HG03060 (cell line): ENCODE measurements at regions not wholly inside any gene's neighbourhood (a gene's known extent, or its start where the extent isn't known, plus 50 kb on each side); places are given as distances from the start of the nearest gene placed in this dataset.
"Not testable (repeated sequence)": the region's sequence is repeated elsewhere in the genome, so short reads cannot be mapped to it uniquely, and the experiment has no call there.

Source experiments
- ATAC-seq: cut with Tn5 transposase; IDR thresholded peaks from one replicate; pipeline ENCODE4 v1.9.1; 2021; ENCODE audit warnings: low read depth, moderate number of reproducible peaks; ENCODE audit not compliant: unreplicated experiment

GRCh38 chr9:86997156-86997555 lies 49.9 kb upstream of the GAS1 start:
- ATAC-seq: no peak

DNA sequence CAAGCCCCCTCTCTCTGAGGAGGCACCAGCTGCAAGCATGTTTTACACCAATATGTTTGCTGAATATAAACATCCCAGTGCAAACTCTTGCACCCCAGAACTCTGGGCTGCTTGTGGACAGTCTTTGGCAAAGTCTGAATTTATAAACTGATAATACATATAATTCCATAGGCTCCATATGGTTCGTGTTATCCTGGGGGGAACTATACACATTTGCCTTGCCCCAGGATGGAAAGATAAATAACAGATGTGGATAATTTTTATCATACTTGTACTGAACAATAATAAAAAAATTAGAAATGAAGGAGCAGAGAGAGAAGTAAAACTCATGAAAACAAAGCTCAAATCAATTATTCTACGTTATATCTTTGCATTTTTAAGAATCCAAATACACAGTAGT lies 50.6 kb upstream of the GAS1 start:
- no peak for ATAC-seq

DNA sequence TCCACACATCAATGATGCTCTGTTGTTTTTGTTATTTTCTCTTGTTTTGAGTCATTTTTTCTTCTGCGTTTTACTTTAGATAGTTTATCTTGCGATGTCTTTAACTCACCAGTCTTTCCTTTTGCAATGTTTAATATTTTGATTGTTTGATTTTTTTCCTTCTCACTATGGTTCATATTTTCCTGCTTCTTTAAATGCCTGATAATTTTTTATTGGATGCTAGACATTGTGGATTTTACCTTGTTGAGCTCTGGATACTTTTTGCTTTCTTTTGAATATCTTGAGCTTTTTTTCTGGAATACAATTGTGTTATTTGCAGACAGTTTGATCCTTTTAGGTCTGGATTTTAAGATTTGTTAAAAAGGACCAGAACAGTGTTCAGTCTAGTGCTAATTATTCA lies 55.2 kb upstream of the GAS1 start:
- ATAC-seq: no peak

- ATAC-seq: no peak
Observed at GRCh38 chr9:87004016-87004415, 56.7 kb upstream of the GAS1 start.

DNA sequence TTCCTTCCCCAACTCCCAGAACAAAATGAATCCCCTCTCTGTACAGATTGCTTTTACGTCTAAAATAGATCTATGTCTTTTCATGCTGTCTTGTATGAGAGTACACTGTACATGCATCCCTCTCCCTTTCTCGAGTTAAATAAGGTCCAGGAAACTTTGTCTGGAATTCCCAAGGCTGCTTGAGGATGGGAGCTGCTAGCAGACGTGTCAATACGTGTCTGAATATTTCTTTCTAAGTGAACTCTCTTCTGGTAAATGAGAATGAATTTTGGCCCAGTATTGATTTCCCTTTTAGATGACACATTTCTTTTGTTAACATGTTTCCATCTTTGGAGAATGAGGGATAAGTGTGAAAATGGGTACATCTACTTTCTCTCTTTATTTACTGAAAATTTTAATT lies 59.6 kb upstream of the GAS1 start:
- ATAC-seq: no peak

DNA sequence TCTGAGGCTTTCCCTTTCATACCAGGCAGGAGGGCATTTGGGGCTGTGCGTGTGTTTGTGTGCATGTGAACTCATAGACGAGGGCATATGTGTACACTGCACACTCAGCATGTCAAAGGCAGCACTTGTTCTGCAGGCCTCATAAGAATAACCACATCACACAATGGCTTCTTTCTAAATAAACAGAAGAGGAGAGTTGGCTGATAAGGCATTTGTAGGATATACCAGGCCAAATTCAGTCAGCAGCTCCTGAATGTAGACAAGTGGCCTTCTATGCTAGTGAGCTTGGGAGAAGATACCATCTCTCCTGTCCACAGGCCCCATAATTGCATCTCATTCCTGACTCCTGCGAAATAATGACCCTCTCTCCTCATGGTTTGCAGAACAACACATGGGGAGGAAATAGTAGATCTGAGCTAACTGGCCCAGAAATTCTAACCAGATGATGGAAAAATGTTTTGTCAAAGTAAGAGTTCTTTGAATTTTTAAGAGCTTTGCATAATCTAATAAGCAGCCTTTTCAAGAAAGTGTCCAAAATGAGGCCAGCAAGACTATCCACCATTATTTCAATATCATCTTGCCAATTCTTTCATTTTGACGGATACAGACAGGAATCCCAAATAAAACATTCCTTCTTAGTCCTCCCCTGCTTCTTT lies 60.5 kb upstream of the GAS1 start:
- ATAC-seq: no peak

DNA sequence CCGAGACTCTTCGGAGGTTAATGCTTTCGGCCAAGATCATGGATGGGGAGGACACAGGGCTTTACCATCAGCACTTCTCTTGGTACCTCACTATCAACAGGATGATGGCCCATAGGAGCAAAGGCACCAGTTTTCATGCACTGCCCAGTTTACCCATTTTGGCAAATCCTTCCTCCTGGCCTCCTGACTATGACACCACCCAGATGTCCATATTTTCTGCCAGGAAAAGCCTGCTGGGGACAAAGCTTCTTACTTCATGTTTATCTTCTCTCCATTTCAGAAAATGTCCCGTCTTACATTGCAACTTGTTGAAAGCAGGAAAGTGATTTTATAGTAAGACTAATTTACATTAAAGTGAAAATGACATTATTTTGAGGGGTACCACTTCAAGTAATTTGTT lies 61.4 kb upstream of the GAS1 start:
- ATAC-seq: no peak

- ATAC-seq: no peak
Observed at GRCh38 chr9:87010626-87011025, 63.3 kb upstream of the GAS1 start.

GRCh38 chr9:87011551-87011950 lies 64.2 kb upstream of the GAS1 start:
- ATAC-seq: no peak

DNA sequence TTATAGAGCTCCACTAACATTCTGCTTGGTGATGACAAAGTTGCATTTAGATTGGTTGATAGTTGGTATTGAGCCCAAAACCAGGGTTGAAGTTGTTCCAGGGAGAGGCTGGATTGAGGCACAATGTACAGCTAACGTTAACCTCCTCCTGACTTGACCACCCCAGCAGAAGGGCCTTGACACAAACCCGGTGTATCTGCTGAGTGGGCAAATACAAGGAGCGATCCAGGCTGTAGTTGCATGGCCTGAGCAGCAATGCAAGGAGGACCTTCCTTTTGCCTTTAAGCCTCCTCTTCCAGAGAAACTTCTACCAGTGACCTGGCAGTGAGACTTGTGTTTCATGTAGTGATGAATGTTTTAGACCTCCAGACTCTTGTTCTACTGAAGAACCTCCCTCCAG lies 66.2 kb upstream of the GAS1 start:
- no peak for ATAC-seq

DNA sequence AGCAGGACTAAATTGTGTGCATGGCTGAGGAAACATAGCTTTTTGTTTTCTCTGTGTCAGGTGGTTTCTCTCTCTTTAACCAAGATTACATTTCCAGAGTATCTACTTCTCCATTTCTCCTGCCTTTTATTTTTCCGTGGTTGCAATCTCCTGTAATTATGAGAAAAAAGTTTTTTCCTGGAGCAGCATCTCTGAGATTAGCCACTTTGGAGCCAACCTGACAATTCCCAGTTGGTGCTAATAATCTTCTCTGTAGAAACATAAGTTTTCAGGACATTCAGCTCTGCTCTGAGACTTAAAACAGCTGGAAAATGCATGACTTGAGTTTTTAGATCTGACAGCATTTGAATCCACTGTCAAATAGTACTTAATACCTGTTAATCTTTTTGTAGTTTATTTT lies 67.1 kb upstream of the GAS1 start:
- ATAC-seq: no peak

GRCh38 chr9:87016681-87017080 lies 69.4 kb upstream of the GAS1 start:
- ATAC-seq: no peak

- no peak for ATAC-seq
Observed at GRCh38 chr9:87020169-87020950, 73.1 kb upstream of the GAS1 start.

DNA sequence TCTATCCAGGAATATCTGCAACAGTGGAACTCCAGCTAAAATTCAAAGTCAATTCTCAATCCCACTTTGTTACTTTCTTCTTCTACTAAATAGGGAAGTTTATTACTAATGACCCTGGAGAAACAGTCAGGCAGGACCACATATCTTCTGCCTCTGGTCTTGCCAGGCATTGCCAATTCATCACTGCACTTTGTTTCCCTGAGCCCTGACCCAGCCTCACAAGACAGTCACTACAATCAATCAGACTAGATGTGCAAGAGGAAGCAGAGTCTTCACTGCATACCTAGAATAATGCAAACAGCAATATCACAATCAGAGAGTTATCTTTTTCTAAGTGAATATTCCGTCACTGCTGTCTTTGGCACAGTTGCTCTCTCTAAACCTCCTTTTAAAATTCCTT lies 74.9 kb upstream of the GAS1 start:
- no peak for ATAC-seq

GRCh38 chr9:87026204-87026603 lies 78.9 kb upstream of the GAS1 start:
- ATAC-seq: no peak

DNA sequence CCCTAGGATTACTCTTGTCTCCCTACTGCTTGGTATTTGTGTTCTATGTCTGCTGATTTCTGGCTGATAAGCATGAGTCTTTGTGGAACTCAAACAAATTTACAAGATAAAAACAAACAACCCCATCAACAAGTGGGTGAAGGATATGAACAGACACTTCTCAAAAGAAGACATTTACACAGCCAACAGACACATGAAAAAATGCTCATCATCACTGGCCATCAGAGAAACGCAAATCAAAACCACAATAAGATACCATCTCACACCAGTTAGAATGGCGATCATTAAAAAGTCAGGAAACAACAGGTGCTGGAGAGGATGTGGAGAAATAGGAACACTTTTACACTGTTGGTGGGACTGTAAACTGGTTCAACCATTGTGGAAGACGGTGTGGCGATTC lies 81.5 kb upstream of the GAS1 start:
- not testable (repeated sequence) for ATAC-seq

- ATAC-seq: no peak
Observed at GRCh38 chr9:87029905-87030304, 82.6 kb upstream of the GAS1 start.

DNA sequence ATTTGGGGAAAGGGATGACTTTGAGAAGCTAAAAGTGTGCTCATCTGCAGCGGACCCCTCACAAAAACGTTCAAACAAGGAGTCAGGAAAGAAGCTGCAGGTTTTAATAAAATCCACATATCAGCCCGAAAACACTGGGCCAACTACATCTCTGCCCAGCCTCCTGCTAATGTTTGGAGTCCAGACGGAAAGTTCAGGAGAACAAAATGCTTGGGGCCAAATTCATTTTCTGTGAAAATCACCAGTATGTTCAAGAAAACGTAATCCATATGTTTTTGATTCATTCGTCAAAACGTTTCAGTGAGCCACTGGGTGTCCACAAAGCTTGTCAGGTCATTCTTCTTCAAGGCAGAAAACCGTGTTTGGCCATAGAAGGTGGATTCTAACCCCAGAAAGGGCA lies 87.5 kb upstream of the GAS1 start:
- ATAC-seq: no peak

- no peak for ATAC-seq
Observed at GRCh38 chr9:87035879-87036278, 88.6 kb upstream of the GAS1 start.

DNA sequence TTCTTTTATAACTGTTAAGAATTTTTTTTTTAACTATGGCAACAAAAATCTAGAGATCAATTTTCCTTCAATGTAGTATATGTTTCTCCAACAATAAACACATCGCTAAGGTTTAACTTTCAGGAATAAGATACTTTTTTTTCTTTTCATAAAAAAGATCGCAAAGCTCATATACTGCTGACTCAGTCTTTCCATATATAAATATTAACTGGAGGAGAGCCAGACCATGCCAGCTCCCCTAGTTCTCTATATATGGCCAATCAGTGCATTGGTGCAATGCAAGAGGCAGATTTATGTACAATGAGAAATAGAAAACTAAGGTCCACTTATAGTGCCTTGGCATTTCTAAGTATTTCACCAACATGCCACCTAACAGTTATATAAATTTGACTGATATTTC lies 89.2 kb upstream of the GAS1 start:
- ATAC-seq: no peak

GRCh38 chr9:87039809-87040392 lies 92.6 kb upstream of the GAS1 start:
- no peak for ATAC-seq

- no peak for ATAC-seq
Observed at GRCh38 chr9:87040410-87041009, 93.2 kb upstream of the GAS1 start.
